ENCODE measurements at regions not wholly inside any gene's neighbourhood (a gene's known extent, or its start where the extent isn't known, plus 50 kb on each side); places are given as distances from the start of the nearest gene placed in this dataset.

DNA sequence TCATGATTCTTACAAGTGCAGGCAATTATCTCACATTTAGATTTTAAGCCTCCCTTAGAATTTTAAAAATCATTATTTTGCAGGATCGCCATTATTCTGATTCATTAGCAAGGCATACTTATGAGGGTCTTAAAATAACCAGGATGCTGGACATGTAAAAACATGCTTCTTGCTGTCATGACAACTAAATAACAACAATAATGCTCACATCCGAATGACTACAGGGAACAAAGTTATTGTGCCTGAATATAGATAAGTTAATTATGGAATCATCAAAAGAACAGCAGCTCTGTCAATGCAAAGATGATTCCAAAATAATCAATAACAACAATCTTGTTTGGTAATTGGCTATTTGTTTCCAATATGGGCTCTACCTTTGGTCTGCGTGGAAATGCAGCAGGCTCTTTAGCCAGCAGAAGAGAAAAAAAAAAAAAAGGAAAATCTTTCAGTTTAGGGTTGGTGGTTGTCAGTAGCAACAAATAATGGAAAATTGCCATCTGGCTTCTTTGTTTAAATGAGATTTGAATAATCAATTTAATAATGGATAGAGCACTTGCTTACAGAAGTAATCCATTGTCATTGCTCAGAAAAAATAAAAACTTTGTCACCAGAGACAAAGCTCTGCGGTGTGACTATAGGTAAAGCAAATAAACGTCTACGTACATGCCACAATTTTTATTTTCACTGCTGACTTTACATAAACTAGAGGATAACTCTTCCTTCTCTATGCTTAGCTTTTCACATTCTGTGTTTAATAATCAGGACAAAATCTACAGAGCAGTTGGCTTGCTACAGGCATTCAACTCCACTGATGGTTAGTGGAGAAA, 468.9 kb upstream of the TSHZ3 start:
- Histone ChIP-seq H3K4me1 (no peaks in the 10 kb centered on the region), H3K27ac (no peak overlapping the region), H3K4me3 (no peak overlapping the region), H3K9me3 (peaks cover 17% of the 10 kb centered on the region; the same call in 2 of the 3 replicates), H3K4me2 (no peak overlapping the region)
- no peak for ATAC-seq
- FAIRE-seq, result peak; percentile 56
- ChIA-PET POLR2A (no interaction called here), CTCF (no interaction called here)
- TF ChIP-seq ZNF302 (CRISPR knock-in tag; IDR thresholded peaks at IDR 0.05), result no peak
- TF ChIP-seq HOXB5 (CRISPR knock-in tag; IDR thresholded peaks at IDR 0.05), result no peak
- TF ChIP-seq SREBF2 (IDR thresholded peaks at IDR 0.05), result no peak
- TF ChIP-seq JUN (IDR thresholded peaks at IDR 0.05), result no peak
- TF ChIP-seq ZC3H11A (IDR thresholded peaks at IDR 0.05), result no peak
- TF ChIP-seq, protein P1, sequence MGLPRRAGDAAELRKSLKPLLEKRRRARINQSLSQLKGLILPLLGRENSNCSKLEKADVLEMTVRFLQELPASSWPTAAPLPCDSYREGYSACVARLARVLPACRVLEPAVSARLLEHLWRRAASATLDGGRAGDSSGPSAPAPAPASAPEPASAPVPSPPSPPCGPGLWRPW (IDR thresholded peaks at IDR 0.05), result no peak
- TF ChIP-seq NFE2L2 (conservative IDR thresholded peaks at IDR 0.05; ENCODE audit: low read length), result no peak
- TF ChIP-seq CHD4 (IDR thresholded peaks at IDR 0.05; ENCODE audit: borderline replicate concordance), result no peak
- no peak for TF ChIP-seq KDM5A (IDR thresholded peaks at IDR 0.05)
- TF ChIP-seq BHLHE40 (IDR thresholded peaks at IDR 0.05; ENCODE audit: low read depth, low read length), result no peak
- TF ChIP-seq HDAC2 (IDR thresholded peaks at IDR 0.05), result no peak
- no peak for TF ChIP-seq ESRRA (IDR thresholded peaks at IDR 0.05; ENCODE audit: borderline replicate concordance, low read length)
- TF ChIP-seq RAD21 (conservative IDR thresholded peaks at IDR 0.05 in 1 of 2, IDR thresholded peaks at IDR 0.05 in 1 of 2), result no peak
- TF ChIP-seq KDM1A (IDR thresholded peaks at IDR 0.05; ENCODE audit: low read depth), result no peak
- no peak for TF ChIP-seq ZSCAN20 (CRISPR knock-in tag; IDR thresholded peaks at IDR 0.05)
- TF ChIP-seq HOXB13 (CRISPR knock-in tag; IDR thresholded peaks at IDR 0.05; ENCODE audit: low read depth), result no peak
- TF ChIP-seq MAFK (IDR thresholded peaks at IDR 0.05; ENCODE audit: partially characterized antibody), result no peak
- TF ChIP-seq GATA3 (IDR thresholded peaks at IDR 0.05; ENCODE audit: borderline replicate concordance), result no peak
- no peak for TF ChIP-seq SMC3 (IDR thresholded peaks at IDR 0.05)
- TF ChIP-seq, protein P2, sequence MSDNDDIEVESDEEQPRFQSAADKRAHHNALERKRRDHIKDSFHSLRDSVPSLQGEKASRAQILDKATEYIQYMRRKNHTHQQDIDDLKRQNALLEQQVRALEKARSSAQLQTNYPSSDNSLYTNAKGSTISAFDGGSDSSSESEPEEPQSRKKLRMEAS (IDR thresholded peaks at IDR 0.05), result no peak
- 31% methylated on average over 6 of the region's 6 CpGs for WGBS (ENCODE audit: missing lambda C conversion rate)
- no peak for DNase-seq (ENCODE audit: low read depth in 1 of 2, low spot score in 1 of 2)

- ChIA-PET POLR2A (no interaction called here), CTCF (no interaction called here)
- no peak overlapping the region for H3K27ac ChIP-seq
- no peak overlapping the region for H3K4me2 ChIP-seq
- 3% methylated on average over 2 of the region's 2 CpGs for WGBS (ENCODE audit: missing lambda C conversion rate)
- ATAC-seq (no peak), FAIRE-seq (no peak), DNase-seq (ENCODE audit: low read depth in 1 of 2, low spot score in 1 of 2) (no peak)
- H3K4me1 ChIP-seq, result no peaks in the 10 kb centered on the region
- H3K4me3 ChIP-seq, result no peak overlapping the region
- H3K9me3 ChIP-seq, result peaks cover 17% of the 10 kb centered on the region; the same call in 2 of the 3 replicates
- TF ChIP-seq CHD2 (IDR thresholded peaks at IDR 0.05; ENCODE audit: low read length, partially characterized antibody) (no peak), GATA3 (IDR thresholded peaks at IDR 0.05; ENCODE audit: borderline replicate concordance) (no peak), KDM1A (IDR thresholded peaks at IDR 0.05; ENCODE audit: low read depth) (no peak), FOSL2 (IDR thresholded peaks at IDR 0.05) (no peak), FOSL2 (CRISPR knock-in tag; IDR thresholded peaks at IDR 0.05) (peak; percentile 53; the same call in 1 of the 2 replicates), NR3C1 (IDR thresholded peaks at IDR 0.05) (no peak), FOSB (CRISPR knock-in tag; IDR thresholded peaks at IDR 0.05) (no peak)
- TF ChIP-seq, protein P3, sequence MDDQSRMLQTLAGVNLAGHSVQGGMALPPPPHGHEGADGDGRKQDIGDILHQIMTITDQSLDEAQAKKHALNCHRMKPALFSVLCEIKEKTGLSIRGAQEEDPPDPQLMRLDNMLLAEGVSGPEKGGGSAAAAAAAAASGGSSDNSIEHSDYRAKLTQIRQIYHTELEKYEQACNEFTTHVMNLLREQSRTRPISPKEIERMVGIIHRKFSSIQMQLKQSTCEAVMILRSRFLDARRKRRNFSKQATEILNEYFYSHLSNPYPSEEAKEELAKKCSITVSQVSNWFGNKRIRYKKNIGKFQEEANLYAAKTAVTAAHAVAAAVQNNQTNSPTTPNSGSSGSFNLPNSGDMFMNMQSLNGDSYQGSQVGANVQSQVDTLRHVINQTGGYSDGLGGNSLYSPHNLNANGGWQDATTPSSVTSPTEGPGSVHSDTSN (IDR thresholded peaks at IDR 0.05), result no peak
Observed at GRCh38 chr19:31818798-31819105, 469.5 kb upstream of the TSHZ3 start.

DNA sequence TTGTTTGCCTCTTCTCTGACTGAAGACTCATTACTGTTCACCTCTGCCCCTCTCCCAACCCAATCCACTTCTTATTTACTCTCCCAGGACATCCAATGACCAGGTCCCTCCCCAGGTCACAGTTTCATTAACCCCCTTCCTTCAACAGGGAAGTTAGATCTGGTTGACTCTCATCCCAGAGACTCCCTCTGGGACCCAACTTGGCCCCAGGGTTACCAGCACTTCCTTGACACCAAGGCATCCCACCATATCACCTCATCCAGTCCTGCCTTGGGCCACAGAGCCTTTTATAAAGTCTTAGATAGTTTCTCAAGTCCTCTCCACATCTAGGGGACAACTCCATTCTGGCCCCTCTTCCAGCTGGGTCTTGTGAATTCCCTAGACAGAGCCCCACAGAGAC, 470.6 kb upstream of the TSHZ3 start:
- ATAC-seq, result no peak
- POLR2A ChIA-PET, result no interaction called here
- H3K4me1 ChIP-seq, result no peaks in the 10 kb centered on the region
- no peak for DNase-seq (ENCODE audit: low read depth in 1 of 2, low spot score in 1 of 2)
- no peak overlapping the region for H3K27ac ChIP-seq
- H3K4me3 ChIP-seq, result no peak overlapping the region
- H3K9me3 ChIP-seq, result peaks cover 12% of the 10 kb centered on the region; the same call in 2 of the 3 replicates
- CTCF ChIA-PET, result no interaction called here
- FAIRE-seq, result no peak
- H3K4me2 ChIP-seq, result no peak overlapping the region
- no peak for TF ChIP-seq PHF8 (IDR thresholded peaks at IDR 0.05; ENCODE audit: borderline replicate concordance, low read depth)
- TF ChIP-seq HOXB5 (CRISPR knock-in tag; IDR thresholded peaks at IDR 0.05), result no peak
- TF ChIP-seq EHF (CRISPR knock-in tag; IDR thresholded peaks at IDR 0.05), result no peak
- TF ChIP-seq EHMT2 (IDR thresholded peaks at IDR 0.05; ENCODE audit: low read depth), result no peak
- TF ChIP-seq, protein P1 (IDR thresholded peaks at IDR 0.05), result no peak
- TF ChIP-seq ATOH8 (CRISPR knock-in tag; IDR thresholded peaks at IDR 0.05; ENCODE audit: low read depth), result no peak
- TF ChIP-seq RARB (CRISPR knock-in tag; IDR thresholded peaks at IDR 0.05), result no peak
- TF ChIP-seq HDAC2 (IDR thresholded peaks at IDR 0.05), result no peak
- TF ChIP-seq CBX8 (IDR thresholded peaks at IDR 0.05), result no peak
- no peak for TF ChIP-seq ELK1 (IDR thresholded peaks at IDR 0.05; ENCODE audit: low read depth, low read length)
- TF ChIP-seq E2F6 (IDR thresholded peaks at IDR 0.05; ENCODE audit: borderline replicate concordance, low read depth), result no peak
- no peak for TF ChIP-seq ZC3H11A (IDR thresholded peaks at IDR 0.05)

Data from A549 (cell line).